Keratinocyte (primary cell): ENCODE measurements at regions not wholly inside any gene's neighbourhood (a gene's known extent, or its start where the extent isn't known, plus 50 kb on each side); places are given as distances from the start of the nearest gene placed in this dataset.

ENCODE experiments used
- DNase-seq: peaks from one replicate; pipeline ENCODE4 v3.0.0-alpha.2; 2011; ENCODE audit warnings: low read depth, missing footprints, low spot score
- FAIRE-seq: peaks from 2 replicates; lab custom pipeline; 2011; peaks lifted over from hg19 to GRCh38; lab: Jason Lieb, UNC
- H2AFZ ChIP-seq: 2 replicates; pipeline ENCODE4 v1.6.0; 2012; ENCODE audit warnings: low read length, control low read depth, inconsistent platforms; ENCODE audit not compliant: control insufficient read depth
- H3K27ac ChIP-seq: 2 replicates; pipeline ENCODE4 v1.5.1; 2011; ENCODE audit warnings: low read length; ENCODE audit not compliant: control insufficient read depth, insufficient read depth
- H3K27me3 ChIP-seq: 3 replicates; pipeline ENCODE4 v1.6.0; 2011; ENCODE audit warnings: low read length; ENCODE audit not compliant: control insufficient read depth, insufficient read depth; ENCODE audit errors: extremely low read depth
- H3K36me3 ChIP-seq, 2 experiments: 2 replicates in 1 of 2; 3 replicates in 1 of 2; pipeline ENCODE4 v1.5.1; 2011; ENCODE audit warnings: low read length in 2 of 2, mild to moderate bottlenecking in 1 of 2; ENCODE audit not compliant: control insufficient read depth in 2 of 2, insufficient read depth in 2 of 2; ENCODE audit errors: extremely low read depth in 1 of 2
- H3K4me1 ChIP-seq: 3 replicates; pipeline ENCODE4 v1.5.1; 2011; ENCODE audit warnings: low read length; ENCODE audit not compliant: control insufficient read depth, insufficient read depth; ENCODE audit errors: extremely low read depth
- H3K4me2 ChIP-seq: 3 replicates; pipeline ENCODE4 v1.6.0; 2011; ENCODE audit warnings: low read depth, low read length; ENCODE audit not compliant: control insufficient read depth, insufficient read depth; ENCODE audit errors: extremely low read depth
- H3K4me3 ChIP-seq, 3 experiments: fragments of 200-600 bp in 1 of 3; sonication (generic) in 1 of 3; 2 replicates in 2 of 3; 3 replicates in 1 of 3; pipeline ENCODE4 v1.5.1; 2011 to 2016; ENCODE audit warnings: low read length in 3 of 3, mild to moderate bottlenecking in 3 of 3, control low read depth in 2 of 3, inconsistent platforms in 1 of 3, low read depth in 1 of 3, mixed read lengths in 1 of 3, mixed run types in 1 of 3, moderate library complexity in 1 of 3; ENCODE audit not compliant: control insufficient read depth in 2 of 3, insufficient read depth in 2 of 3; ENCODE audit errors: extremely low read depth in 1 of 3
- H3K79me2 ChIP-seq: 2 replicates; pipeline ENCODE4 v1.6.0; 2012; ENCODE audit warnings: low read length; ENCODE audit not compliant: control insufficient read depth, insufficient read depth
- H3K9ac ChIP-seq: 3 replicates; pipeline ENCODE4 v1.6.0; 2011; ENCODE audit warnings: low read length; ENCODE audit not compliant: control insufficient read depth, insufficient read depth; ENCODE audit errors: extremely low read depth
- H3K9me1 ChIP-seq: 3 replicates; pipeline ENCODE4 v1.6.0; 2011; ENCODE audit warnings: low read length; ENCODE audit not compliant: control insufficient read depth, insufficient read depth; ENCODE audit errors: extremely low read depth
- H3K9me3 ChIP-seq: 2 replicates; pipeline ENCODE4 v1.5.1; 2012; ENCODE audit warnings: low read depth, low read length; ENCODE audit not compliant: control insufficient read depth
- H4K20me1 ChIP-seq: 3 replicates; pipeline ENCODE4 v1.6.0; 2011; ENCODE audit warnings: low read length; ENCODE audit not compliant: control insufficient read depth, insufficient read depth; ENCODE audit errors: extremely low read depth
- CTCF ChIP-seq, 3 experiments: IDR thresholded peaks in 1 of 3; conservative IDR thresholded peaks in 1 of 3; optimal IDR thresholded peaks in 1 of 3; 2 replicates in 2 of 3; 3 replicates in 1 of 3; pipeline versions ENCODE3 to v1.5.1; 2011; ENCODE audit warnings: low read length in 3 of 3, mild to moderate bottlenecking in 3 of 3, moderate library complexity in 2 of 3, control low read depth in 1 of 3, inconsistent platforms in 1 of 3; ENCODE audit not compliant: insufficient read depth in 2 of 3; ENCODE audit errors: extremely low read depth in 1 of 3
- EZH2 ChIP-seq: IDR thresholded peaks from one replicate; pipeline ENCODE4 v1.6.1; 2012; ENCODE audit warnings: inconsistent platforms, mild to moderate bottlenecking, low read length, moderate library complexity
- dilution Hi-C: fragments of 300-500 bp; cut with MboI; formaldehyde crosslinking; loops from one replicate; pipeline ENCODE4 v1.7.0; 2020; ENCODE audit warnings: low sequenced_read_pairs; ENCODE audit not compliant: extremely low pct_ligation_motif_present

GRCh38 chr22:23000657-23001347, 69.5 kb upstream of the GNAZ start:
- Histone ChIP-seq H3K4me1 (no peaks in the 10 kb centered on the region), H3K27me3 (no peaks in the 10 kb centered on the region), H3K36me3 (no peaks in the 10 kb centered on the region), H3K9ac (no peak overlapping the region), H3K27ac (no peak overlapping the region), H2AFZ (no peak overlapping the region), H3K9me1 (no peaks in the 10 kb centered on the region), H3K79me2 (no peaks in the 10 kb centered on the region), H3K4me3 (no peak overlapping the region), H3K9me3 (no peaks in the 10 kb centered on the region), H4K20me1 (no peaks in the 10 kb centered on the region), H3K4me2 (no peak overlapping the region)
- no peak for DNase-seq
- TF ChIP-seq EZH2, result no peak
- no peak for TF ChIP-seq CTCF (optimal IDR thresholded peaks at IDR 0.05 in 1 of 3, IDR thresholded peaks at IDR 0.05 in 1 of 3, conservative IDR thresholded peaks at IDR 0.05 in 1 of 3; ENCODE audit: extremely low read depth in 1 of 3, insufficient read depth in 2 of 3, low read length in 3 of 3)
- no peak for FAIRE-seq
- dilution Hi-C loops, result no loop called here

GRCh38 chr22:23001463-23001862, 68.9 kb upstream of the GNAZ start:
- dilution Hi-C loops, result no loop called here
- FAIRE-seq (no peak), DNase-seq (no peak)
- Histone ChIP-seq H3K79me2 (no peaks in the 10 kb centered on the region), H3K9ac (no peak overlapping the region), H3K27ac (no peak overlapping the region), H2AFZ (no peak overlapping the region), H4K20me1 (no peaks in the 10 kb centered on the region), H3K9me3 (no peaks in the 10 kb centered on the region), H3K36me3 (no peaks in the 10 kb centered on the region), H3K27me3 (no peaks in the 10 kb centered on the region), H3K4me2 (no peak overlapping the region), H3K4me3 (no peak overlapping the region), H3K4me1 (no peaks in the 10 kb centered on the region), H3K9me1 (no peaks in the 10 kb centered on the region)
- TF ChIP-seq EZH2, result no peak
- TF ChIP-seq CTCF (optimal IDR thresholded peaks at IDR 0.05 in 1 of 3, IDR thresholded peaks at IDR 0.05 in 1 of 3, conservative IDR thresholded peaks at IDR 0.05 in 1 of 3; ENCODE audit: extremely low read depth in 1 of 3, insufficient read depth in 2 of 3, low read length in 3 of 3), result no peak
